Upper lobe of left lung (tissue), 4 donors: ENCODE measurements at regions not wholly inside any gene's neighbourhood (a gene's known extent, or its start where the extent isn't known, plus 50 kb on each side); places are given as distances from the start of the nearest gene placed in this dataset.

Experiments used
- CTCF ChIP-seq, 6 experiments: fragments of 450-650 bp in 4 of 6; fragments of 200-600 bp in 2 of 6; sonication (generic) in 2 of 6; IDR thresholded peaks; one replicate each; pipeline ENCODE4 v1.5.1; 2016 to 2019; ENCODE audit warnings: antibody characterized with exemption in 6 of 6
- POLR2A ChIP-seq, 4 donors: fragments of 450-650 bp; IDR thresholded peaks; one replicate each; pipeline ENCODE4 v1.5.1; 2016 to 2017; ENCODE audit warnings: antibody characterized with exemption in 4 of 4, mild to moderate bottlenecking in 2 of 4
- POLR2AphosphoS5 ChIP-seq, 2 donors: sonication (generic); formaldehyde crosslinking; IDR thresholded peaks; one replicate each; pipeline ENCODE4 v1.5.1; 2017; ENCODE audit warnings: antibody characterized with exemption in 2 of 2

GRCh38 chr1:47692196-47692595 lies 254.4 kb downstream of the FOXD2 start:
- TF ChIP-seq POLR2A (IDR thresholded peaks at IDR 0.05) (no peak), CTCF (IDR thresholded peaks at IDR 0.05) (no peak), POLR2AphosphoS5 (IDR thresholded peaks at IDR 0.05) (no peak)
